Trophoblast cell (in vitro differentiated cells and primary cell): ENCODE measurements at regions not wholly inside any gene's neighbourhood (a gene's known extent, or its start where the extent isn't known, plus 50 kb on each side); places are given as distances from the start of the nearest gene placed in this dataset.
"Not testable (repeated sequence)": the region's sequence is repeated elsewhere in the genome, so short reads cannot be mapped to it uniquely, and the experiment has no call there.

ENCODE experiments used
- DNase-seq, 2 donors: peaks; one replicate each; pipeline ENCODE4 v3.0.0-alpha.2; 2016
- H2AFZ ChIP-seq: 2 replicates; pipeline ENCODE4 v1.6.1; 2013; ENCODE audit warnings: low read length, moderate library complexity, mild to moderate bottlenecking; ENCODE audit not compliant: insufficient read depth, poor library complexity
- H2AK5ac ChIP-seq: 2 replicates; pipeline ENCODE4 v1.6.1; 2013; ENCODE audit warnings: mild to moderate bottlenecking, low read length
- H2BK120ac ChIP-seq: 2 replicates; pipeline ENCODE4 v1.6.1; 2013; ENCODE audit warnings: low read length, mild to moderate bottlenecking, moderate library complexity; ENCODE audit not compliant: insufficient read depth, poor library complexity
- H2BK12ac ChIP-seq: 2 replicates; pipeline ENCODE4 v1.6.1; 2013; ENCODE audit warnings: mild to moderate bottlenecking, low read length, moderate library complexity
- H2BK5ac ChIP-seq: 2 replicates; pipeline ENCODE4 v1.6.1; 2013; ENCODE audit warnings: low read length, low read depth, moderate library complexity, mild to moderate bottlenecking; ENCODE audit not compliant: poor library complexity
- H3K14ac ChIP-seq: 2 replicates; pipeline ENCODE4 v1.6.1; 2013; ENCODE audit warnings: mild to moderate bottlenecking, low read length
- H3K18ac ChIP-seq: 2 replicates; pipeline ENCODE4 v1.6.1; 2013; ENCODE audit warnings: mild to moderate bottlenecking, low read length
- H3K23ac ChIP-seq: 2 replicates; pipeline ENCODE4 v1.6.1; 2013; ENCODE audit warnings: low read length
- H3K27ac ChIP-seq: 2 replicates; pipeline ENCODE4 v1.5.1; 2013; ENCODE audit warnings: low read depth, mild to moderate bottlenecking, inconsistent platforms, low read length, moderate library complexity
- H3K27me3 ChIP-seq: 2 replicates; pipeline ENCODE4 v1.6.1; 2013; ENCODE audit warnings: inconsistent platforms, mild to moderate bottlenecking, low read length, moderate library complexity; ENCODE audit not compliant: insufficient read depth
- H3K36me3 ChIP-seq, 2 experiments: 1 replicate in 1 of 2; 2 replicates in 1 of 2; pipeline ENCODE4 v1.6.1; 2013; ENCODE audit warnings: low read length in 2 of 2, mild to moderate bottlenecking in 2 of 2, moderate library complexity in 1 of 2; ENCODE audit not compliant: insufficient read depth in 2 of 2, control insufficient read depth in 1 of 2
- H3K4ac ChIP-seq: 2 replicates; pipeline ENCODE4 v1.6.1; 2013; ENCODE audit warnings: low read depth, mild to moderate bottlenecking, low read length, moderate library complexity
- H3K4me1 ChIP-seq, 2 experiments: 1 replicate in 1 of 2; 2 replicates in 1 of 2; pipeline ENCODE4 v1.6.1; 2013; ENCODE audit warnings: low read length in 2 of 2, mild to moderate bottlenecking in 2 of 2, moderate library complexity in 1 of 2; ENCODE audit not compliant: insufficient read depth in 2 of 2, control insufficient read depth in 1 of 2
- H3K4me2 ChIP-seq: 2 replicates; pipeline ENCODE4 v1.6.1; 2013; ENCODE audit warnings: inconsistent platforms, mild to moderate bottlenecking, low read length, moderate library complexity
- H3K4me3 ChIP-seq: 2 replicates; pipeline ENCODE4 v1.5.1; 2013; ENCODE audit warnings: mild to moderate bottlenecking, low read depth, low read length, inconsistent platforms
- H3K79me1 ChIP-seq: one replicate; pipeline ENCODE4 v1.6.1; 2013; ENCODE audit warnings: low read length
- H3K79me2 ChIP-seq: 2 replicates; pipeline ENCODE4 v1.6.1; 2013; ENCODE audit warnings: low read length, mild to moderate bottlenecking; ENCODE audit not compliant: control insufficient read depth, insufficient read depth, poor library complexity
- H3K9ac ChIP-seq: 2 replicates; pipeline ENCODE4 v1.6.1; 2013; ENCODE audit warnings: mild to moderate bottlenecking, low read length
- H3K9me3 ChIP-seq: 2 replicates; pipeline ENCODE4 v1.6.1; 2013; ENCODE audit warnings: low read depth, mild to moderate bottlenecking, control low read depth, inconsistent platforms, low read length; ENCODE audit not compliant: insufficient read depth
- H4K12ac ChIP-seq: 2 replicates; pipeline ENCODE4 v1.6.1; 2013; ENCODE audit warnings: low read depth, mild to moderate bottlenecking, low read length, moderate library complexity
- H4K8ac ChIP-seq: 2 replicates; pipeline ENCODE4 v1.6.1; 2013; ENCODE audit warnings: low read depth, mild to moderate bottlenecking, low read length, moderate library complexity
- H4K91ac ChIP-seq: one replicate; pipeline ENCODE4 v1.6.1; 2013; ENCODE audit warnings: low read depth, mild to moderate bottlenecking, low read length, moderate library complexity
- WGBS: extraction: QIAGEN DNeasy Blood & Tissue Kit; methylation state at CpG from one replicate; pipeline ENCODE4 v1.1.7; 2013; ENCODE audit warnings: missing lambda C conversion rate; ENCODE audit not compliant: insufficient read length, insufficient coverage; ENCODE audit errors: extremely low coverage; 5-methylcytosine and 5-hydroxymethylcytosine counted together

- Histone ChIP-seq H3K4me1 (no peaks in the 10 kb centered on the region), H4K91ac (no peak overlapping the region), H3K9me3 (no peaks in the 10 kb centered on the region), H4K8ac (no peak overlapping the region), H3K36me3 (no peaks in the 10 kb centered on the region), H3K79me2 (no peaks in the 10 kb centered on the region), H3K79me1 (no peaks in the 10 kb centered on the region), H3K4me3 (no peak overlapping the region), H4K12ac (no peak overlapping the region), H3K4ac (no peak overlapping the region), H2BK120ac (no peak overlapping the region), H3K9ac (no peak overlapping the region), H2BK5ac (no peak overlapping the region), H3K27me3 (no peaks in the 10 kb centered on the region), H3K14ac (no peak overlapping the region), H3K23ac (no peak overlapping the region), H3K4me2 (no peak overlapping the region), H3K27ac (no peak overlapping the region), H2BK12ac (no peak overlapping the region), H3K18ac (no peak overlapping the region), H2AFZ (no peak overlapping the region), H2AK5ac (no peak overlapping the region)
- DNase-seq = no peak
- no CpG with 5 or more reads among the region's 10 CpGs for WGBS
These were observed 68.3 kb upstream of the ARL15 start for GRCh38 chr5:54378707-54379106.

GRCh38 chr5:54377339-54377738, 67.0 kb upstream of the ARL15 start:
- not testable (repeated sequence) for H4K91ac ChIP-seq, H3K36me3 ChIP-seq, H3K4ac ChIP-seq, H2BK12ac ChIP-seq, H3K9me3 ChIP-seq, H3K79me2 ChIP-seq, H3K4me2 ChIP-seq, H4K12ac ChIP-seq, H2BK120ac ChIP-seq, H2AFZ ChIP-seq, H2BK5ac ChIP-seq, H3K4me1 ChIP-seq, H3K23ac ChIP-seq, H3K27ac ChIP-seq, DNase-seq, H3K79me1 ChIP-seq, H3K4me3 ChIP-seq, H3K27me3 ChIP-seq, H2AK5ac ChIP-seq, H3K18ac ChIP-seq, H4K8ac ChIP-seq, H3K9ac ChIP-seq, H3K14ac ChIP-seq
- WGBS = no CpG with 5 or more reads among the region's 1 CpG

GRCh38 chr5:54370982-54371381, 60.6 kb upstream of the ARL15 start:
- no peak overlapping the region for H3K4me3 ChIP-seq

GRCh38 chr5:54367844-54368243, 57.5 kb upstream of the ARL15 start:
- no peak for DNase-seq
- no peaks in the 10 kb centered on the region for H3K27me3 ChIP-seq
- no peak overlapping the region for H2BK12ac ChIP-seq
- H3K4ac ChIP-seq = no peak overlapping the region
- no peak overlapping the region for H3K18ac ChIP-seq
- no peak overlapping the region for H3K27ac ChIP-seq
- H3K9ac ChIP-seq = peak overlapping the region; percentile 40
- H2BK5ac ChIP-seq = no peak overlapping the region
- H3K79me2 ChIP-seq = no peaks in the 10 kb centered on the region
- no peak overlapping the region for H4K8ac ChIP-seq
- H2BK120ac ChIP-seq = no peak overlapping the region
- H3K14ac ChIP-seq = no peak overlapping the region
- H3K36me3 ChIP-seq = no peaks in the 10 kb centered on the region
- no peak overlapping the region for H3K23ac ChIP-seq
- H3K79me1 ChIP-seq = no peaks in the 10 kb centered on the region
- no peaks in the 10 kb centered on the region for H3K4me1 ChIP-seq
- no CpG with 5 or more reads among the region's 1 CpG for WGBS
- H3K9me3 ChIP-seq = no peaks in the 10 kb centered on the region
- H4K12ac ChIP-seq = no peak overlapping the region
- H2AK5ac ChIP-seq = no peak overlapping the region
- H3K4me3 ChIP-seq = no peak overlapping the region
- no peak overlapping the region for H4K91ac ChIP-seq
- H2AFZ ChIP-seq = no peak overlapping the region
- H3K4me2 ChIP-seq = no peak overlapping the region

More at GRCh38 chr5:54370982-54371381, 60.6 kb upstream of the ARL15 start:
- Histone ChIP-seq H3K14ac (no peak overlapping the region), H2AFZ (no peak overlapping the region), H3K4me1 (no peaks in the 10 kb centered on the region), H3K27me3 (no peaks in the 10 kb centered on the region), H2BK12ac (no peak overlapping the region), H3K79me2 (no peaks in the 10 kb centered on the region), H3K4me2 (no peak overlapping the region), H2BK120ac (no peak overlapping the region), H2BK5ac (no peak overlapping the region), H3K18ac (no peak overlapping the region), H4K91ac (no peak overlapping the region), H3K4ac (no peak overlapping the region), H4K8ac (no peak overlapping the region), H4K12ac (no peak overlapping the region), H3K36me3 (no peaks in the 10 kb centered on the region), H3K79me1 (no peaks in the 10 kb centered on the region), H3K27ac (no peak overlapping the region), H3K9ac (no peak overlapping the region), H2AK5ac (no peak overlapping the region), H3K23ac (no peak overlapping the region), H3K9me3 (no peaks in the 10 kb centered on the region)
- no peak for DNase-seq

- Histone ChIP-seq H3K27ac (no peak overlapping the region), H4K12ac (no peak overlapping the region), H3K36me3 (no peaks in the 10 kb centered on the region), H2AK5ac (no peak overlapping the region), H2BK12ac (no peak overlapping the region), H3K18ac (no peak overlapping the region), H2BK120ac (no peak overlapping the region), H4K91ac (no peak overlapping the region), H3K4ac (no peak overlapping the region), H2AFZ (no peak overlapping the region), H3K79me2 (no peaks in the 10 kb centered on the region), H3K27me3 (no peaks in the 10 kb centered on the region), H3K23ac (no peak overlapping the region), H2BK5ac (no peak overlapping the region), H3K9ac (no peak overlapping the region), H3K9me3 (no peaks in the 10 kb centered on the region), H3K4me2 (no peak overlapping the region), H4K8ac (no peak overlapping the region), H3K4me3 (no peak overlapping the region), H3K79me1 (no peaks in the 10 kb centered on the region), H3K4me1 (no peaks in the 10 kb centered on the region), H3K14ac (no peak overlapping the region)
- no peak for DNase-seq
These were observed 56.3 kb upstream of the ARL15 start for GRCh38 chr5:54366707-54367106.
